GM12873 (cell line): ENCODE measurements at regions not wholly inside any gene's neighbourhood (a gene's known extent, or its start where the extent isn't known, plus 50 kb on each side); places are given as distances from the start of the nearest gene placed in this dataset.

Experiments used
- TF ChIP-seq, protein P1 (sequence below): IDR thresholded peaks from 2 replicates; pipeline ENCODE4 v1.5.1; 2012; ENCODE audit warnings: low read depth, mild to moderate bottlenecking, moderate library complexity, low read length, control low read depth; ENCODE audit not compliant: insufficient read depth; ENCODE audit errors: missing control alignments

- TF ChIP-seq, protein P1, sequence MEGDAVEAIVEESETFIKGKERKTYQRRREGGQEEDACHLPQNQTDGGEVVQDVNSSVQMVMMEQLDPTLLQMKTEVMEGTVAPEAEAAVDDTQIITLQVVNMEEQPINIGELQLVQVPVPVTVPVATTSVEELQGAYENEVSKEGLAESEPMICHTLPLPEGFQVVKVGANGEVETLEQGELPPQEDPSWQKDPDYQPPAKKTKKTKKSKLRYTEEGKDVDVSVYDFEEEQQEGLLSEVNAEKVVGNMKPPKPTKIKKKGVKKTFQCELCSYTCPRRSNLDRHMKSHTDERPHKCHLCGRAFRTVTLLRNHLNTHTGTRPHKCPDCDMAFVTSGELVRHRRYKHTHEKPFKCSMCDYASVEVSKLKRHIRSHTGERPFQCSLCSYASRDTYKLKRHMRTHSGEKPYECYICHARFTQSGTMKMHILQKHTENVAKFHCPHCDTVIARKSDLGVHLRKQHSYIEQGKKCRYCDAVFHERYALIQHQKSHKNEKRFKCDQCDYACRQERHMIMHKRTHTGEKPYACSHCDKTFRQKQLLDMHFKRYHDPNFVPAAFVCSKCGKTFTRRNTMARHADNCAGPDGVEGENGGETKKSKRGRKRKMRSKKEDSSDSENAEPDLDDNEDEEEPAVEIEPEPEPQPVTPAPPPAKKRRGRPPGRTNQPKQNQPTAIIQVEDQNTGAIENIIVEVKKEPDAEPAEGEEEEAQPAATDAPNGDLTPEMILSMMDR, result no peak
Observed at GRCh38 chr14:83568141-83568540, 1961.8 kb upstream of the FLRT2 start.

GRCh38 chr14:83575301-83575700 lies 1954.6 kb upstream of the FLRT2 start:
- TF ChIP-seq, protein P1, result no peak

DNA sequence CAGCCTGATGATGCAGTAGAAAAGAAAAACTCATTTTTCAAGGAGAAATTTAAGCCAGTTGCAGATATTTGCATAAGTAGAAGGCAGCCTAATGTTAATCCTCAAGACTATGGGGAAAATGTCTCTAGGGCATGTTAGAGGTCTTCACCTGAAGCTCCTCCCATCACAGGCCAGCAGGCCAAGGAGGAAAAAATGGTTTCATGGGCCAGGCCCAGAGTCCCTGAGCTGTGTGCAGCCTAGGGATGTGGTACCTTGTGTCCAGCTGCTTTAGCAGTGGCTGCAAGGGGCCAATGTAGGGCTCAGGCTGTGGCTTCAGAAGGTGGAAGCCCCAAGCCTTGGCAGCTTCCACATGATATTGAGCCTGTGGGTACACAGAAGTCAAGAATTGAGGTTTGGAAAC lies 1946.7 kb upstream of the FLRT2 start:
- TF ChIP-seq, protein P1, result no peak

GRCh38 chr14:83594874-83595273 lies 1935.1 kb upstream of the FLRT2 start:
- TF ChIP-seq, protein P1, result no peak

- TF ChIP-seq, protein P1, result no peak
Observed at GRCh38 chr14:83607682-83608081, 1922.3 kb upstream of the FLRT2 start.

DNA sequence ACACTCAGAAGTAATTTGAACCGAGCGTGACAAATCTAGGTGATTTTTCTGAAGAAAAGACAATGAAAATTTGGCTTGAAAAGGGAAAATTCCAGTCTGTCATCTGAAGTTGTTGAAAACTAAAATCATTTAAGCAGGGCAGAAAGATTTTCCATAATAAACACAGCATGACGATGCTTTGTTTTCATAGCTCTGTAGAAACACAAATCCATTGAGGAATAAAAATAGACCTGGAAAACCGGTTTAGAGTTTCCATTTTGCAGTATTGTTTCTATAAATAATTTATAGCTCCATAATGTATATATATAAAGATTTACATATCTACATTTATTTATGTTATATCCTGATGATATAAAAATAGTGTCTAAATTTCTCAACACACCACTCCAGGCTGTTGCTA lies 1918.5 kb upstream of the FLRT2 start:
- TF ChIP-seq, protein P1, result no peak

- TF ChIP-seq, protein P1, result no peak
Observed at GRCh38 chr14:83611906-83612390, 1918.0 kb upstream of the FLRT2 start.

DNA sequence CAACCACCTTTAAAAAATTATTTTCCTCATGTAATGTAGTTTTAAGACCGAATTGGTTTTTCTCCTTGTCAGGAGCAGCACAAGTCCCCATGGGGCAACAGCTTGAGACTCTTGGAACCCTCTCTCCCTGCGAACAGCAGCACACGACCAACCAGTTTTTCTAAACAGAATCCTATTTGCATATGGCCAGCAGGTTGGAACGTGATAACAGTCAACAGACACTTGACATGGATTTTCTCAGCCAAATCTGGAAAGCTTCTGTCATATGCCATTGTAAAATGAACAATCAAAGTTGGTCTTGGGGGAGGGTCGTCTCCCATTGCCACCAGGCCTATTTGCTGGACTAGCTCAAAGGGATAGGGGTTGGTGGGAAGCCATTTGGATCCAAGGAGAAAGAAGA lies 1915.0 kb upstream of the FLRT2 start:
- TF ChIP-seq, protein P1, result no peak
